Neuronal stem cell (in vitro differentiated cells): ENCODE measurements at regions not wholly inside any gene's neighbourhood (a gene's known extent, or its start where the extent isn't known, plus 50 kb on each side); places are given as distances from the start of the nearest gene placed in this dataset.

Source experiments
- DNase-seq: peaks from one replicate; pipeline ENCODE4 v3.0.0-alpha.2; 2013; ENCODE audit warnings: low spot score
- H2AFZ ChIP-seq: one replicate; pipeline ENCODE4 v1.6.1; 2013; ENCODE audit warnings: mild to moderate bottlenecking, low read length, inconsistent platforms
- H2AK5ac ChIP-seq: 2 replicates; pipeline ENCODE4 v1.6.1; 2013; ENCODE audit warnings: low read depth, mild to moderate bottlenecking, inconsistent platforms, low read length, moderate library complexity, mixed read lengths
- H2BK120ac ChIP-seq: 2 replicates; pipeline ENCODE4 v1.6.1; 2013; ENCODE audit warnings: low read depth, mild to moderate bottlenecking, inconsistent platforms, low read length, moderate library complexity, mixed read lengths
- H2BK12ac ChIP-seq: one replicate; pipeline ENCODE4 v1.6.1; 2013; ENCODE audit warnings: low read length, inconsistent platforms
- H2BK15ac ChIP-seq: 2 replicates; pipeline ENCODE4 v1.6.1; 2013; ENCODE audit warnings: mild to moderate bottlenecking, low read length, inconsistent platforms, mixed read lengths
- H2BK5ac ChIP-seq: one replicate; pipeline ENCODE4 v1.6.1; 2013; ENCODE audit warnings: inconsistent platforms, mild to moderate bottlenecking, low read length, moderate library complexity
- H3K14ac ChIP-seq: one replicate; pipeline ENCODE4 v1.6.1; 2013; ENCODE audit warnings: low read length, inconsistent platforms
- H3K18ac ChIP-seq: 2 replicates; pipeline ENCODE4 v1.6.1; 2013; ENCODE audit warnings: low read length, inconsistent platforms
- H3K23ac ChIP-seq: 2 replicates; pipeline ENCODE4 v1.6.1; 2013; ENCODE audit warnings: low read depth, mild to moderate bottlenecking, mixed read lengths, low read length, inconsistent platforms; ENCODE audit not compliant: poor library complexity
- H3K27ac ChIP-seq: replicated peaks from 3 replicates; pipeline ENCODE4 v1.5.1; 2013; ENCODE audit warnings: low read length, inconsistent platforms
- H3K27me3 ChIP-seq, 3 experiments: 2 replicates each; pipeline ENCODE4 v1.6.1; 2013; ENCODE audit warnings: low read length in 3 of 3, mild to moderate bottlenecking in 2 of 3, inconsistent platforms in 1 of 3, low read depth in 1 of 3, mixed read lengths in 1 of 3, moderate library complexity in 1 of 3; ENCODE audit not compliant: control insufficient read depth in 3 of 3, insufficient read depth in 3 of 3
- H3K36me3 ChIP-seq, 2 donors: replicated peaks in 1 of 2; 2 replicates each; pipeline ENCODE4 v1.6.1; 2013; ENCODE audit warnings: low read length in 2 of 2; ENCODE audit not compliant: control insufficient read depth in 2 of 2, insufficient read depth in 2 of 2
- H3K4ac ChIP-seq: 2 replicates; pipeline ENCODE4 v1.6.1; 2013; ENCODE audit warnings: inconsistent platforms, mild to moderate bottlenecking, low read length, moderate library complexity
- H3K4me1 ChIP-seq, 2 donors: 1 replicate in 1 of 2; 2 replicates in 1 of 2; pipeline ENCODE4 v1.6.1; 2013; ENCODE audit warnings: low read length in 2 of 2, low read depth in 1 of 2; ENCODE audit not compliant: control insufficient read depth in 2 of 2, insufficient read depth in 1 of 2
- H3K4me2 ChIP-seq: one replicate; pipeline ENCODE4 v1.6.1; 2013; ENCODE audit warnings: mild to moderate bottlenecking, low read length, inconsistent platforms; ENCODE audit not compliant: insufficient read depth, poor library complexity, severe bottlenecking
- H3K4me3 ChIP-seq, 2 donors: 2 replicates each; pipeline ENCODE4 v1.5.1; 2013; ENCODE audit warnings: low read length in 2 of 2, mild to moderate bottlenecking in 2 of 2, inconsistent platforms in 1 of 2, moderate library complexity in 1 of 2
- H3K79me1 ChIP-seq: one replicate; pipeline ENCODE4 v1.6.1; 2013; ENCODE audit warnings: low read depth, mild to moderate bottlenecking, inconsistent platforms, low read length, moderate library complexity
- H3K9ac ChIP-seq: one replicate; pipeline ENCODE4 v1.6.1; 2013; ENCODE audit warnings: mild to moderate bottlenecking, low read depth, low read length, inconsistent platforms; ENCODE audit not compliant: poor library complexity
- H3K9me3 ChIP-seq, 2 donors: replicated peaks in 1 of 2; 2 replicates each; pipeline versions ENCODE3 to v1.6.1; 2013; ENCODE audit warnings: low read length in 2 of 2, mild to moderate bottlenecking in 2 of 2, inconsistent platforms in 1 of 2, low read depth in 1 of 2, mixed read lengths in 1 of 2, moderate library complexity in 1 of 2; ENCODE audit not compliant: control insufficient read depth in 2 of 2, insufficient read depth in 1 of 2
- H4K8ac ChIP-seq: one replicate; pipeline ENCODE4 v1.6.1; 2013; ENCODE audit warnings: low read depth, mild to moderate bottlenecking, inconsistent platforms, low read length, moderate library complexity
- H4K91ac ChIP-seq: one replicate; pipeline ENCODE4 v1.6.1; 2013; ENCODE audit warnings: low read length, low read depth, mild to moderate bottlenecking, inconsistent platforms; ENCODE audit not compliant: poor library complexity
- whole genome bisulfite sequencing, 2 donors: extraction: QIAGEN DNeasy Blood & Tissue Kit; methylation state at CpG; one replicate each; pipeline ENCODE4 v1.1.7; 2013; ENCODE audit warnings: missing lambda C conversion rate in 2 of 2, mixed read lengths in 1 of 2; ENCODE audit not compliant: insufficient read length in 2 of 2, insufficient replicate concordance in 1 of 2; ENCODE audit errors: extremely low coverage in 2 of 2; 5-methylcytosine and 5-hydroxymethylcytosine counted together

GRCh38 chr6:166040292-166040691 lies 127.4 kb downstream of the TBXT start:
- H3K18ac ChIP-seq, result no peak overlapping the region
- DNase-seq, result no peak
- no peak overlapping the region for H2BK12ac ChIP-seq
- no peak overlapping the region for H2BK15ac ChIP-seq
- no peaks in the 10 kb centered on the region for H3K36me3 ChIP-seq
- H2BK120ac ChIP-seq, result no peak overlapping the region
- H3K9me3 ChIP-seq, result no peaks in the 10 kb centered on the region
- no peak overlapping the region for H2AK5ac ChIP-seq
- H3K4me3 ChIP-seq, result no peak overlapping the region
- no peak overlapping the region for H2BK5ac ChIP-seq
- H3K4ac ChIP-seq, result no peak overlapping the region
- no peak overlapping the region for H2AFZ ChIP-seq
- H3K4me2 ChIP-seq, result no peak overlapping the region
- no peak overlapping the region for H3K14ac ChIP-seq
- WGBS, 2 donors, result no CpG with 5 or more reads among the region's 4 CpGs
- H3K27me3 ChIP-seq, result no peaks in the 10 kb centered on the region
- no peaks in the 10 kb centered on the region for H3K79me1 ChIP-seq
- H4K91ac ChIP-seq, result no peak overlapping the region
- H3K4me1 ChIP-seq, result no peaks in the 10 kb centered on the region
- H3K23ac ChIP-seq, result no peak overlapping the region
- no peak overlapping the region for H4K8ac ChIP-seq
- H3K9ac ChIP-seq, result no peak overlapping the region
- no peak overlapping the region for H3K27ac ChIP-seq

GRCh38 chr6:166036316-166037095 lies 131.1 kb downstream of the TBXT start:
- Histone ChIP-seq H3K4ac (no peak overlapping the region), H3K14ac (no peak overlapping the region), H2BK15ac (no peak overlapping the region), H3K4me2 (no peak overlapping the region), H2BK12ac (no peak overlapping the region), H2AFZ (no peak overlapping the region), H3K9me3 (no peaks in the 10 kb centered on the region), H3K27ac (no peak overlapping the region), H2AK5ac (no peak overlapping the region), H3K18ac (no peak overlapping the region), H3K4me3 (no peak overlapping the region), H3K79me1 (no peaks in the 10 kb centered on the region), H4K91ac (no peak overlapping the region), H3K9ac (no peak overlapping the region), H3K23ac (no peak overlapping the region), H3K4me1 (no peaks in the 10 kb centered on the region), H4K8ac (no peak overlapping the region), H3K27me3 (no peaks in the 10 kb centered on the region), H2BK5ac (no peak overlapping the region), H2BK120ac (no peak overlapping the region), H3K36me3 (no peaks in the 10 kb centered on the region)
- no CpG with 5 or more reads among the region's 7 CpGs for WGBS, 2 donors
- DNase-seq, result no peak

- Histone ChIP-seq H4K8ac (no peak overlapping the region), H3K4me3 (no peak overlapping the region), H3K23ac (no peak overlapping the region), H3K4me2 (no peak overlapping the region), H3K4me1 (no peaks in the 10 kb centered on the region), H3K9me3 (no peaks in the 10 kb centered on the region), H3K14ac (no peak overlapping the region), H3K9ac (no peak overlapping the region), H2BK5ac (no peak overlapping the region), H4K91ac (no peak overlapping the region), H2AK5ac (no peak overlapping the region), H2BK15ac (no peak overlapping the region), H3K18ac (no peak overlapping the region), H2BK120ac (no peak overlapping the region), H2AFZ (peak overlapping the region; percentile 45), H2BK12ac (no peak overlapping the region), H3K4ac (no peak overlapping the region), H3K79me1 (no peaks in the 10 kb centered on the region), H3K36me3 (no peaks in the 10 kb centered on the region), H3K27me3 (no peaks in the 10 kb centered on the region), H3K27ac (no peak overlapping the region)
- no CpG with 5 or more reads among the region's 9 CpGs for WGBS, 2 donors
- no peak for DNase-seq
Observed at GRCh38 chr6:166032366-166033200, 135.1 kb downstream of the TBXT start.

- H3K23ac ChIP-seq, result no peak overlapping the region
- no peak overlapping the region for H2BK5ac ChIP-seq
- WGBS, 2 donors, result no CpG with 5 or more reads among the region's 1 CpG
- H3K9ac ChIP-seq, result no peak overlapping the region
- H3K27me3 ChIP-seq, result no peaks in the 10 kb centered on the region
- H3K14ac ChIP-seq, result no peak overlapping the region
- H3K9me3 ChIP-seq, result no peaks in the 10 kb centered on the region
- H2AFZ ChIP-seq, result no peak overlapping the region
- H3K27ac ChIP-seq, result no peak overlapping the region
- no peak overlapping the region for H3K4me3 ChIP-seq
- H2BK15ac ChIP-seq, result no peak overlapping the region
- no peaks in the 10 kb centered on the region for H3K4me1 ChIP-seq
- no peak for DNase-seq
- no peak overlapping the region for H2BK12ac ChIP-seq
- no peak overlapping the region for H3K18ac ChIP-seq
- no peak overlapping the region for H2BK120ac ChIP-seq
- no peak overlapping the region for H4K8ac ChIP-seq
- no peak overlapping the region for H3K4me2 ChIP-seq
- no peak overlapping the region for H4K91ac ChIP-seq
- no peak overlapping the region for H3K4ac ChIP-seq
- H3K36me3 ChIP-seq, result no peaks in the 10 kb centered on the region
- no peaks in the 10 kb centered on the region for H3K79me1 ChIP-seq
- H2AK5ac ChIP-seq, result no peak overlapping the region
Observed at GRCh38 chr6:166031275-166031674, 136.4 kb downstream of the TBXT start.
